H1 (cell line): ENCODE measurements at regions not wholly inside any gene's neighbourhood (a gene's known extent, or its start where the extent isn't known, plus 50 kb on each side); places are given as distances from the start of the nearest gene placed in this dataset.

Experiments
- CTCF ChIA-PET: fragments of 300-600 bp; sonication (Branson Sonifier 250); formaldehyde crosslinking; loops from one replicate; lab custom pipeline; 2021; ENCODE audit not compliant: partially characterized antibody; lab: Charles Lee
- POLR2A ChIA-PET: fragments of 300-600 bp; sonication (Branson Sonifier 250); formaldehyde crosslinking; loops from one replicate; lab custom pipeline; 2021; ENCODE audit warnings: inconsistent platforms; ENCODE audit not compliant: partially characterized antibody; lab: Charles Lee
- DNase-seq, 2 experiments: peaks; one replicate each; pipeline versions ENCODE4 v3.0.0 to v3.0.0-alpha.2; 2010 to 2022; ENCODE audit warnings: low spot score in 2 of 2, low read depth in 1 of 2, mixed read lengths in 1 of 2
- FAIRE-seq: peaks from 2 replicates; lab custom pipeline; 2011; peaks lifted over from hg19 to GRCh38; lab: Jason Lieb, UNC
- H2AFZ ChIP-seq: 2 replicates; pipeline ENCODE4 v1.8.1; 2012; ENCODE audit warnings: low read length, inconsistent platforms
- H2AK5ac ChIP-seq: 2 replicates; pipeline ENCODE4 v1.6.1; 2013; ENCODE audit warnings: low read depth, low read length
- H2BK120ac ChIP-seq: replicated peaks from 2 replicates; pipeline ENCODE3; 2013; ENCODE audit warnings: low read depth, low read length, inconsistent platforms
- H2BK12ac ChIP-seq: 2 replicates; pipeline ENCODE4 v1.6.1; 2013; ENCODE audit warnings: low read depth, low read length
- H2BK15ac ChIP-seq: 2 replicates; pipeline ENCODE4 v1.6.1; 2013; ENCODE audit warnings: low read length
- H2BK20ac ChIP-seq: 2 replicates; pipeline ENCODE4 v1.6.1; 2013; ENCODE audit warnings: low read length
- H2BK5ac ChIP-seq: 2 replicates; pipeline ENCODE4 v1.6.1; 2013; ENCODE audit warnings: low read depth, low read length
- H3K14ac ChIP-seq: 2 replicates; pipeline ENCODE4 v1.6.1; 2013; ENCODE audit warnings: inconsistent platforms; ENCODE audit not compliant: insufficient read length
- H3K18ac ChIP-seq: 2 replicates; pipeline ENCODE4 v1.6.1; 2013; ENCODE audit warnings: low read length; ENCODE audit errors: extremely low read depth
- H3K23ac ChIP-seq: 2 replicates; pipeline ENCODE4 v1.6.1; 2013; ENCODE audit warnings: inconsistent platforms; ENCODE audit not compliant: insufficient read length
- H3K23me2 ChIP-seq: 2 replicates; pipeline ENCODE4 v1.6.1; 2013; ENCODE audit warnings: low read depth, low read length
- H3K27ac ChIP-seq: 2 replicates; pipeline ENCODE4 v1.6.1; 2011; ENCODE audit warnings: low read depth, low read length, inconsistent platforms
- H3K27me3 ChIP-seq, 4 experiments: replicated peaks in 1 of 4; 1 replicate in 1 of 4; 2 replicates in 3 of 4; pipeline versions ENCODE4 v1.6.1 to v1.8.1; 2011 to 2013; ENCODE audit warnings: low read length in 3 of 4, mild to moderate bottlenecking in 3 of 4, inconsistent platforms in 2 of 4, mixed read lengths in 2 of 4, moderate library complexity in 1 of 4; ENCODE audit not compliant: control insufficient read depth in 3 of 4, insufficient read depth in 3 of 4; ENCODE audit errors: extremely low read depth in 1 of 4
- H3K36me3 ChIP-seq, 4 experiments: 2 replicates each; pipeline versions ENCODE4 v1.6.1 to v1.8.1; 2011 to 2013; ENCODE audit warnings: mild to moderate bottlenecking in 4 of 4, low read length in 3 of 4, moderate library complexity in 2 of 4, control low read depth in 1 of 4, inconsistent platforms in 1 of 4; ENCODE audit not compliant: insufficient read depth in 4 of 4, control insufficient read depth in 2 of 4
- H3K4ac ChIP-seq: replicated peaks from 2 replicates; pipeline ENCODE3; 2013; ENCODE audit warnings: low read length, low read depth, mixed read lengths, inconsistent platforms; ENCODE audit not compliant: insufficient read length
- H3K4me1 ChIP-seq, 4 experiments: replicated peaks in 1 of 4; 1 replicate in 1 of 4; 2 replicates in 3 of 4; pipeline versions ENCODE4 v1.6.1 to v1.8.1; 2011 to 2013; ENCODE audit warnings: low read length in 3 of 4, inconsistent platforms in 2 of 4, mixed read lengths in 1 of 4; ENCODE audit not compliant: insufficient read depth in 4 of 4, control insufficient read depth in 3 of 4
- H3K4me2 ChIP-seq, 2 experiments: 2 replicates each; pipeline versions ENCODE4 v1.6.1 to v1.8.1; 2011 to 2013; ENCODE audit warnings: low read depth in 2 of 2, low read length in 2 of 2, control low read depth in 1 of 2, inconsistent platforms in 1 of 2, mild to moderate bottlenecking in 1 of 2; ENCODE audit not compliant: insufficient read depth in 1 of 2
- H3K4me3 ChIP-seq, 4 experiments: fragments of 200-600, 300-600 bp in 1 of 4; sonication (generic), shearing (Covaris generic), sonication (Bioruptor Twin) in 1 of 4; 2 replicates each; pipeline versions ENCODE4 v1.5.1 to v1.8.1; 2011 to 2016; ENCODE audit warnings: low read length in 4 of 4, low read depth in 3 of 4, control low read depth in 2 of 4, inconsistent platforms in 2 of 4, mild to moderate bottlenecking in 2 of 4, mixed read lengths in 1 of 4, moderate library complexity in 1 of 4; ENCODE audit not compliant: insufficient read depth in 2 of 4; ENCODE audit errors: extremely low read depth in 1 of 4
- H3K56ac ChIP-seq: replicated peaks from 2 replicates; pipeline ENCODE3; 2013; ENCODE audit warnings: low read depth, mild to moderate bottlenecking, mixed read lengths, low read length, inconsistent platforms; ENCODE audit not compliant: insufficient read length
- H3K79me1 ChIP-seq: 2 replicates; pipeline ENCODE4 v1.6.1; 2013; ENCODE audit warnings: low read depth, low read length, control low read depth
- H3K79me2 ChIP-seq, 2 experiments: 2 replicates each; pipeline versions ENCODE4 v1.6.1 to v1.8.1; 2012 to 2013; ENCODE audit warnings: low read length in 2 of 2, mild to moderate bottlenecking in 2 of 2, inconsistent platforms in 1 of 2; ENCODE audit not compliant: insufficient read depth in 2 of 2, control insufficient read depth in 1 of 2
- H3K9ac ChIP-seq, 4 experiments: replicated peaks in 1 of 4; 1 replicate in 1 of 4; 2 replicates in 3 of 4; pipeline versions ENCODE4 v1.6.1 to v1.8.1; 2011 to 2013; ENCODE audit warnings: low read depth in 3 of 4, low read length in 3 of 4, control low read depth in 2 of 4, mild to moderate bottlenecking in 2 of 4, moderate library complexity in 2 of 4, inconsistent platforms in 1 of 4; ENCODE audit errors: extremely low read depth in 1 of 4
- H3K9me3 ChIP-seq, 2 experiments: 2 replicates each; pipeline versions ENCODE4 v1.6.1 to v1.8.1; 2012 to 2013; ENCODE audit warnings: mild to moderate bottlenecking in 2 of 2, moderate library complexity in 2 of 2, control low read depth in 1 of 2, inconsistent platforms in 1 of 2, low read depth in 1 of 2, low read length in 1 of 2, mixed read lengths in 1 of 2; ENCODE audit not compliant: insufficient read depth in 2 of 2
- H4K20me1 ChIP-seq, 2 experiments: replicated peaks in 1 of 2; 2 replicates each; pipeline versions ENCODE3 to v1.8.1; 2011 to 2013; ENCODE audit warnings: inconsistent platforms in 2 of 2, low read length in 2 of 2, mild to moderate bottlenecking in 1 of 2; ENCODE audit not compliant: insufficient read depth in 2 of 2, control insufficient read depth in 1 of 2
- H4K5ac ChIP-seq: 2 replicates; pipeline ENCODE4 v1.6.1; 2013; ENCODE audit warnings: low read length, low read depth, mixed read lengths, inconsistent platforms; ENCODE audit not compliant: insufficient read length
- H4K8ac ChIP-seq: 2 replicates; pipeline ENCODE4 v1.8.0; 2013; ENCODE audit warnings: mild to moderate bottlenecking, moderate library complexity, low read length, inconsistent platforms; ENCODE audit not compliant: insufficient read depth; ENCODE audit errors: extremely low read depth
- H4K91ac ChIP-seq: replicated peaks from 2 replicates; pipeline ENCODE3; 2013; ENCODE audit warnings: low read length, mixed read lengths, inconsistent platforms; ENCODE audit not compliant: insufficient read length
- BACH1 ChIP-seq: IDR thresholded peaks from 2 replicates; pipeline ENCODE4 v1.6.1; 2012; ENCODE audit warnings: low read length, improper control_type of control experiment
- CBX5 ChIP-seq: fragments of 300-800, 300-1000 bp; sonication (generic); IDR thresholded peaks from 2 replicates; pipeline ENCODE4 v1.7.1; 2016; ENCODE audit warnings: antibody characterized with exemption, low read length, low read depth
- EP300 ChIP-seq, 2 experiments: IDR thresholded peaks; 1 replicate in 1 of 2; 2 replicates in 1 of 2; pipeline ENCODE4 v1.6.1; 2011 to 2012; ENCODE audit warnings: low read depth in 2 of 2, low read length in 2 of 2, mild to moderate bottlenecking in 2 of 2, borderline replicate concordance in 1 of 2, inconsistent platforms in 1 of 2, moderate library complexity in 1 of 2
- HDAC2 ChIP-seq, 2 experiments: fragments of 300-600 bp in 1 of 2; sonication (generic) in 1 of 2; IDR thresholded peaks; 2 replicates each; pipeline ENCODE4 v1.6.1; 2011 to 2012; ENCODE audit warnings: low read depth in 2 of 2, low read length in 2 of 2, mild to moderate bottlenecking in 2 of 2, moderate library complexity in 2 of 2, borderline replicate concordance in 1 of 2, inconsistent platforms in 1 of 2
- HDAC6 ChIP-seq: IDR thresholded peaks from one replicate; pipeline ENCODE4 v1.7.1; 2012; ENCODE audit warnings: low read depth, mild to moderate bottlenecking, inconsistent platforms, low read length, moderate library complexity
- NANOG ChIP-seq: IDR thresholded peaks from 2 replicates; pipeline ENCODE4 v1.6.1; 2011; ENCODE audit warnings: low read length, low read depth, mild to moderate bottlenecking, inconsistent platforms; ENCODE audit not compliant: insufficient read depth, poor library complexity, severe bottlenecking
- RFX5 ChIP-seq: IDR thresholded peaks from 2 replicates; pipeline ENCODE4 v1.6.1; 2011; ENCODE audit warnings: low read depth, low read length, improper control_type of control experiment, borderline replicate concordance
- RXRA ChIP-seq: IDR thresholded peaks from 2 replicates; pipeline ENCODE4 v1.6.1; 2011; ENCODE audit warnings: low read depth, mild to moderate bottlenecking, low read length, moderate library complexity; ENCODE audit not compliant: insufficient read depth
- SAP30 ChIP-seq: fragments of 300-600 bp; sonication (generic); IDR thresholded peaks from 2 replicates; pipeline ENCODE4 v1.7.1; 2012; ENCODE audit warnings: low read length, moderate library complexity, mild to moderate bottlenecking, inconsistent platforms; ENCODE audit not compliant: insufficient read depth, insufficient replicate concordance
- SP1 ChIP-seq: IDR thresholded peaks from 2 replicates; pipeline ENCODE4 v1.6.1; 2011; ENCODE audit warnings: low read depth, low read length
- WGBS, 2 experiments: shearing (Covaris generic) in 1 of 2; methylation state at CpG; one replicate each; pipeline versions ENCODE4 v1.1.6 to v1.1.7; 2013 to 2015; ENCODE audit warnings: low lambda C conversion rate in 2 of 2, mixed read lengths in 2 of 2, inconsistent platforms in 1 of 2, low coverage in 1 of 2, missing lambda C conversion rate in 1 of 2; ENCODE audit not compliant: insufficient replicate concordance in 2 of 2, insufficient coverage in 1 of 2, insufficient read length in 1 of 2; ENCODE audit errors: extremely low coverage in 1 of 2, missing lambda C conversion rate in 1 of 2; 5-methylcytosine and 5-hydroxymethylcytosine counted together
- TF ChIP-seq, protein P1 (sequence below): IDR thresholded peaks from 2 replicates; pipeline ENCODE4 v1.6.1; 2011; ENCODE audit warnings: low read depth, mild to moderate bottlenecking, low read length; ENCODE audit not compliant: insufficient read depth
- TF ChIP-seq, protein P2 (sequence below): IDR thresholded peaks from 2 replicates; pipeline ENCODE4 v1.6.1; 2012; ENCODE audit warnings: inconsistent platforms

DNA sequence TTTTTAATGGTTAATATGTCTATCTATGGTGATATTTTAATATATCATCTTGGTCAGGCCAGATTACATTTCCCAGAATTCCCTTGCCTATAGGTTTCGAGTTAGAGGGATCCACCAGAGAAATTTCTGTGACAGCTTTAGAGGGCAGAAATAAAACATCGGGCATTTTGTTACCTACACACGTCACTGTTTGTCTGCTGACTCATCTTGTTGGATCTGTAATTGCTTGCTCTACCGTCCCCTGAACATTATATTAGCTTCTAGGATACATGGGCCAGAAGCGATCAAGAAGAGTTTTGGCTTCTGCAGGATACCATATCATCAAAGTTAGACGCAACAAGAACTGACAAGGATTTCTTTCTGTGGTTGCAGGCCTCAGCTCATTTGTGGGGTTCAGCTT, 795.8 kb upstream of the GCFC2 start:
- H3K4me1 ChIP-seq: no peaks in the 10 kb centered on the region
- no peaks in the 10 kb centered on the region for H3K79me2 ChIP-seq
- peak overlapping the region; percentile 35 for H4K91ac ChIP-seq
- H2BK20ac ChIP-seq: no peak overlapping the region
- DNase-seq (no peak), FAIRE-seq (no peak)
- H3K4ac ChIP-seq: no peak overlapping the region
- H4K5ac ChIP-seq: no peak overlapping the region
- POLR2A ChIA-PET: no interaction called here
- no peak overlapping the region for H2BK120ac ChIP-seq
- no peak overlapping the region for H3K23ac ChIP-seq
- H4K8ac ChIP-seq: no peak overlapping the region
- H3K36me3 ChIP-seq: no peaks in the 10 kb centered on the region
- H2AK5ac ChIP-seq: no peak overlapping the region
- H3K79me1 ChIP-seq: no peaks in the 10 kb centered on the region
- no peak overlapping the region for H3K4me2 ChIP-seq
- peak overlapping the region; percentile 96 for H2AFZ ChIP-seq
- no peak overlapping the region for H2BK5ac ChIP-seq
- no peak overlapping the region for H3K18ac ChIP-seq
- no peak overlapping the region for H3K9ac ChIP-seq
- CTCF ChIA-PET: interaction anchor here (0.6 to 0.9 kb wide), 2 partner anchors 27 to 1521 kb away, joined by 3 read pairs; no protein-coding TSS in a partner anchor
- WGBS, 2 experiments: 91% methylated on average over 6 of the region's 6 CpGs; no CpG with 5 or more reads in 1 of the 2 experiments
- H4K20me1 ChIP-seq: no peaks in the 10 kb centered on the region
- no peak overlapping the region for H2BK12ac ChIP-seq
- no peak overlapping the region for H3K27ac ChIP-seq
- H3K9me3 ChIP-seq: no peaks in the 10 kb centered on the region
- H3K23me2 ChIP-seq: no peaks in the 10 kb centered on the region
- no peak overlapping the region for H3K4me3 ChIP-seq
- H3K27me3 ChIP-seq: no peaks in the 10 kb centered on the region
- H2BK15ac ChIP-seq: no peak overlapping the region
- no peak overlapping the region for H3K14ac ChIP-seq
- no peak overlapping the region for H3K56ac ChIP-seq
- TF ChIP-seq EP300 (IDR thresholded peaks at IDR 0.05; ENCODE audit: borderline replicate concordance in 1 of 2, low read depth in 2 of 2, low read length in 2 of 2): no peak
- TF ChIP-seq RXRA: no peak
- TF ChIP-seq SAP30: no peak
- no peak for TF ChIP-seq SP1
- no peak for TF ChIP-seq NANOG
- no peak for TF ChIP-seq RFX5
- TF ChIP-seq BACH1: no peak
- TF ChIP-seq HDAC2 (IDR thresholded peaks at IDR 0.05; ENCODE audit: borderline replicate concordance in 1 of 2, low read depth in 2 of 2, low read length in 2 of 2): no peak
- TF ChIP-seq, protein P1, sequence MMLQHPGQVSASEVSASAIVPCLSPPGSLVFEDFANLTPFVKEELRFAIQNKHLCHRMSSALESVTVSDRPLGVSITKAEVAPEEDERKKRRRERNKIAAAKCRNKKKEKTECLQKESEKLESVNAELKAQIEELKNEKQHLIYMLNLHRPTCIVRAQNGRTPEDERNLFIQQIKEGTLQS: no peak
- TF ChIP-seq, protein P2, sequence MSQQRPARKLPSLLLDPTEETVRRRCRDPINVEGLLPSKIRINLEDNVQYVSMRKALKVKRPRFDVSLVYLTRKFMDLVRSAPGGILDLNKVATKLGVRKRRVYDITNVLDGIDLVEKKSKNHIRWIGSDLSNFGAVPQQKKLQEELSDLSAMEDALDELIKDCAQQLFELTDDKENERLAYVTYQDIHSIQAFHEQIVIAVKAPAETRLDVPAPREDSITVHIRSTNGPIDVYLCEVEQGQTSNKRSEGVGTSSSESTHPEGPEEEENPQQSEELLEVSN: no peak
- TF ChIP-seq CBX5: no peak
- no peak for TF ChIP-seq HDAC6
